ENCODE measurements at regions not wholly inside any gene's neighbourhood (a gene's known extent, or its start where the extent isn't known, plus 50 kb on each side); places are given as distances from the start of the nearest gene placed in this dataset.
A peak's percentile ranks its signal among the peaks of the same experiment; 100 is the strongest.

GRCh38 chr13:90766386-90766902, 581.0 kb upstream of the MIR17HG start:
- intact Hi-C loops (cut with micrococcal nuclease): no loop called here
- H3K4me3 ChIP-seq: no peak overlapping the region
- DNase-seq (ENCODE audit: extremely low read depth in 1 of 4, low spot score in 3 of 4) (no peak), ATAC-seq (no peak), FAIRE-seq (no peak)
- H2AFZ ChIP-seq (ENCODE audit: low read depth, low read length): no peak overlapping the region
- no peaks in the 10 kb centered on the region for H3K36me3 ChIP-seq (ENCODE audit: control insufficient read depth, insufficient read depth, low read length)
- no peaks in the 10 kb centered on the region for H3K9me3 ChIP-seq (replicated peaks; ENCODE audit: control insufficient read depth, insufficient read depth, low read depth, low read length)
- H3K27ac ChIP-seq (ENCODE audit: extremely low read depth, low read depth, low read length): no peak overlapping the region
- in situ Hi-C loops (cut with MboI): no loop called here
- POLR2A ChIA-PET: interaction anchor here (0.6 to 1.4 kb wide), 2 partner anchors 20 to 141 kb away, joined by 3 read pairs; no protein-coding TSS in a partner anchor
- H3K27me3 ChIP-seq (ENCODE audit: control insufficient read depth in 2 of 2, insufficient read depth in 2 of 2, low read length in 2 of 2): no peaks in the 10 kb centered on the region
- WGBS (ENCODE audit: insufficient coverage, low coverage, missing lambda C conversion rate): 2% methylated on average over 1 of the region's 1 CpG
- no TSS peak for BruUV-seq (replicated peaks)
- H3K9me1 ChIP-seq (ENCODE audit: control insufficient read depth, insufficient read depth, low read length): no peaks in the 10 kb centered on the region
- no peaks in the 10 kb centered on the region for H3K4me1 ChIP-seq (replicated peaks in 1 of 2; ENCODE audit: control insufficient read depth in 2 of 2, insufficient read depth in 2 of 2, low read length in 2 of 2)
- CTCF ChIA-PET (ENCODE audit: low intra/inter-chr PET ratio): no interaction called here
- no peaks in the 10 kb centered on the region for H3K79me2 ChIP-seq (ENCODE audit: control insufficient read depth, insufficient read depth, low read length)
- no peak for TF ChIP-seq FOXJ3 (CRISPR knock-in tag; IDR thresholded peaks at IDR 0.05)
- TF ChIP-seq SRSF1 (IDR thresholded peaks at IDR 0.05; ENCODE audit: low read depth, low read length): no peak
- TF ChIP-seq PHF8 (IDR thresholded peaks at IDR 0.05; ENCODE audit: borderline replicate concordance, low read length): 0 out of 2 replicates have a peak, but pooled peaks have one; percentile 11
- H3K4me2 ChIP-seq (ENCODE audit: insufficient read depth, low read length): no peak overlapping the region
- H3K9ac ChIP-seq (ENCODE audit: insufficient read depth in 1 of 2, low read depth in 2 of 2, low read length in 2 of 2): no peak overlapping the region
- H4K20me1 ChIP-seq (replicated peaks; ENCODE audit: control insufficient read depth, insufficient read depth, low read length): no peaks in the 10 kb centered on the region

GRCh38 chr13:90768116-90768515, 579.4 kb upstream of the MIR17HG start:
- no peaks in the 10 kb centered on the region for H3K27me3 ChIP-seq (ENCODE audit: control insufficient read depth in 2 of 2, insufficient read depth in 2 of 2, low read length in 2 of 2)
- in situ Hi-C loops (cut with MboI) (no loop called here), intact Hi-C loops (cut with micrococcal nuclease) (no loop called here)
- POLR2A ChIA-PET: interaction anchor here (1.4 kb wide), 1 partner anchor 18 kb away, joined by 3 read pairs; no protein-coding TSS in a partner anchor
- H3K27ac ChIP-seq (ENCODE audit: extremely low read depth, low read depth, low read length): no peak overlapping the region
- 2% methylated on average over 3 of the region's 3 CpGs for WGBS (ENCODE audit: insufficient coverage, low coverage, missing lambda C conversion rate)
- FAIRE-seq (no peak), DNase-seq (ENCODE audit: extremely low read depth in 1 of 4, low spot score in 3 of 4) (no peak), ATAC-seq (no peak)
- H4K20me1 ChIP-seq (replicated peaks; ENCODE audit: control insufficient read depth, insufficient read depth, low read length): no peaks in the 10 kb centered on the region
- H3K9me1 ChIP-seq (ENCODE audit: control insufficient read depth, insufficient read depth, low read length): no peaks in the 10 kb centered on the region
- CTCF ChIA-PET (ENCODE audit: low intra/inter-chr PET ratio): no interaction called here
- no peak for TF ChIP-seq ZNF561 (CRISPR knock-in tag; conservative IDR thresholded peaks at IDR 0.05)
- no peak for TF ChIP-seq SP2 (IDR thresholded peaks at IDR 0.05; ENCODE audit: extremely low read depth, low read depth, low read length, poor library complexity, severe bottlenecking)
- TF ChIP-seq CREM (IDR thresholded peaks at IDR 0.05; ENCODE audit: low read depth): no peak
- no peak for TF ChIP-seq ILK (tag; IDR thresholded peaks at IDR 0.05; ENCODE audit: borderline replicate concordance, low read depth)
- no peak for TF ChIP-seq ZNF583 (CRISPR knock-in tag; IDR thresholded peaks at IDR 0.05)
- TF ChIP-seq MTA1 (IDR thresholded peaks at IDR 0.05; ENCODE audit: borderline replicate concordance): no peak
- no peak for TF ChIP-seq CEBPG (CRISPR knock-in tag; IDR thresholded peaks at IDR 0.05)
- TF ChIP-seq CEBPG (tag; conservative IDR thresholded peaks at IDR 0.05 in 1 of 2, IDR thresholded peaks at IDR 0.05 in 1 of 2): no peak
- no peak for TF ChIP-seq SIN3B (IDR thresholded peaks at IDR 0.05; ENCODE audit: low read depth)
- TF ChIP-seq STAT5A (IDR thresholded peaks at IDR 0.05; ENCODE audit: borderline replicate concordance, low read length): peak; percentile 11; the same call in 1 of the 2 replicates
- TF ChIP-seq THAP7 (CRISPR knock-in tag; IDR thresholded peaks at IDR 0.05): no peak
- TF ChIP-seq PHF8 (IDR thresholded peaks at IDR 0.05; ENCODE audit: borderline replicate concordance, low read length): 0 out of 2 replicates have a peak, but pooled peaks have one; percentile 6
- H3K4me1 ChIP-seq (replicated peaks in 1 of 2; ENCODE audit: control insufficient read depth in 2 of 2, insufficient read depth in 2 of 2, low read length in 2 of 2): no peaks in the 10 kb centered on the region
- no peaks in the 10 kb centered on the region for H3K79me2 ChIP-seq (ENCODE audit: control insufficient read depth, insufficient read depth, low read length)
- no peaks in the 10 kb centered on the region for H3K36me3 ChIP-seq (ENCODE audit: control insufficient read depth, insufficient read depth, low read length)
- H3K9me3 ChIP-seq (replicated peaks; ENCODE audit: control insufficient read depth, insufficient read depth, low read depth, low read length): no peaks in the 10 kb centered on the region
- BruUV-seq (replicated peaks): no TSS peak
- H2AFZ ChIP-seq (ENCODE audit: low read depth, low read length): no peak overlapping the region
- H3K4me3 ChIP-seq: no peak overlapping the region
- no peak overlapping the region for H3K9ac ChIP-seq (ENCODE audit: insufficient read depth in 1 of 2, low read depth in 2 of 2, low read length in 2 of 2)
- no peak overlapping the region for H3K4me2 ChIP-seq (ENCODE audit: insufficient read depth, low read length)

Measured in K562 (cell line).